Gastrocnemius medialis (tissue), 4 donors: ENCODE measurements at regions not wholly inside any gene's neighbourhood (a gene's known extent, or its start where the extent isn't known, plus 50 kb on each side); places are given as distances from the start of the nearest gene placed in this dataset.

Experiments
- ATAC-seq, 2 donors: fragments of 150-250 bp; one replicate each; pipeline ENCODE4 v1.9.1; 2016
- DNase-seq, 2 donors: peaks; one replicate each; pipeline ENCODE4 v3.0.0-alpha.2; 2019
- H3K27ac ChIP-seq, 4 donors: fragments of 200-600 bp; sonication (generic); 1 replicate in 1 of 4; 2 replicates in 3 of 4; pipeline ENCODE4 v1.5.1; 2016 to 2018; ENCODE audit warnings: mild to moderate bottlenecking in 2 of 4, moderate library complexity in 1 of 4
- H3K27me3 ChIP-seq, 3 donors: fragments of 200-600 bp; sonication (generic) in 2 of 3; 1 replicate in 1 of 3; 2 replicates in 2 of 3; pipeline versions ENCODE4 v1.5.1 to v1.6.0; 2016 to 2019; ENCODE audit warnings: mild to moderate bottlenecking in 1 of 3, moderate library complexity in 1 of 3
- H3K36me3 ChIP-seq, 2 donors: fragments of 200-600 bp; sonication (generic) in 1 of 2; one replicate each; pipeline ENCODE4 v1.5.1; 2017 to 2018
- H3K4me1 ChIP-seq, 2 donors: fragments of 200-600 bp; sonication (generic) in 1 of 2; one replicate each; pipeline ENCODE4 v1.5.1; 2016 to 2017; ENCODE audit warnings: mild to moderate bottlenecking in 2 of 2
- H3K4me3 ChIP-seq, 4 donors: fragments of 200-600 bp; sonication (generic) in 3 of 4; 1 replicate in 1 of 4; 2 replicates in 3 of 4; pipeline ENCODE4 v1.5.1; 2016 to 2019; ENCODE audit warnings: mild to moderate bottlenecking in 2 of 4
- H3K9me3 ChIP-seq, 3 donors: fragments of 200-600 bp; sonication (generic) in 2 of 3; 1 replicate in 1 of 3; 2 replicates in 2 of 3; pipeline ENCODE4 v1.5.1; 2016 to 2019
- CTCF ChIP-seq, 5 experiments: fragments of 450-650 bp in 3 of 5; fragments of 200-600 bp in 2 of 5; sonication (generic) in 2 of 5; IDR thresholded peaks in 4 of 5; conservative IDR thresholded peaks in 1 of 5; 1 replicate in 4 of 5; 2 replicates in 1 of 5; pipeline ENCODE4 v1.5.1; 2016 to 2019; ENCODE audit warnings: antibody characterized with exemption in 5 of 5, mild to moderate bottlenecking in 3 of 5, moderate library complexity in 3 of 5
- POLR2A ChIP-seq, 2 donors: fragments of 450-650 bp; IDR thresholded peaks; one replicate each; pipeline ENCODE4 v1.6.1; 2017; ENCODE audit warnings: antibody characterized with exemption in 2 of 2, mild to moderate bottlenecking in 2 of 2, moderate library complexity in 2 of 2
- in situ Hi-C, 4 donors: fragments of 200-750 bp; cut with MboI; loops; one replicate each; pipeline versions ENCODE4 v1.15.0 to v1.8.0; 2017; ENCODE audit warnings: low sequenced_read_pairs in 4 of 4
- intact Hi-C: fragments of 100-400 bp; cut with DNase I; formaldehyde crosslinking; loops from one replicate; pipeline ENCODE4 v1.15.1; 2023; ENCODE audit warnings: low total_unique reads

DNA sequence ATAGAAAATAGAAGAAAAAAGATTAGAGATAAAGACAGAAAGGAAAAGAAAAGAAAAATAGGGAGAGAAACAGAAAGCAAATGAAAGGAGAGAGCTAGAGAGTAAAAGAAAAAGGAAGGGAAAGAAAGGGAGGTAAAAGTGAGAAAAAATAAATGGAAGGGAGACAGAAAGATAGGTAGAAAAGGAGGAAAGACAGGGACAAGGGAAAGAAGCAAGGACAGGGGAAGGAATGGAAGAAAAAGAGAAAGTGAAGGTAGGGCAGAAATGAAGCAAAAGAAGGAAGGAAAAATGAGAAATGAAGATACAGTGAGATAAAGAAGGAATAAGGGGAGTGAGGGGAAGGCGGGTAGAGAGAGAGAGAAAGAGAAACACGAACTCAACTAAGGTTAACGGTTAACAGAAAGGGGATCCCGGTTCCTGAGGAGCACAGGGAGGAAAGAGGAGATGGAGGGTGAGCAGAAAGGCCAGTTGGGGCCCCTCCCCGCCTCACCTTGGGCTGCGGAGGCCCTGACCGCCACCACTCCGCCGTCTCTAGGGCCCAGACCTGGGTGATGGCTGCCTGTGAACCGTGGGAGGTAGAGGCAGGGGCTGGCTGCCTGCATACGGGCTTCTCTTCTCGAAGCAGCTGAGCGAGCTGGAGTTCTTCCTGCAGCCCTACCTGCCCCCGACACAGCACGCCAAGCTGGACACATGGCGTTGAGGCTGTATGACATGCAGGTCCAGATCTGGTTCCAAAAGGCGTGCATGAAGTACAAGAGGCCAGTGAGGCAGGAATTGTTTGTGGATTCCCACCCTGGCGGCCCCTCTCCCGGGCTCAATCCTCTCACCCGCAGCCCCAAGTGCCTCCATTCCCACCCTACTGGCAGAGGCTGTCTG lies 59.5 kb downstream of the SMUG1 start:
- intact Hi-C loops (no loop called here), in situ Hi-C loops (no loop called here)
- Histone ChIP-seq H3K4me3 (no peak overlapping the region), H3K4me1 (peaks cover 6 to 15% of the 10 kb centered on the region in 2 donors), H3K27me3 (peaks cover 25 to 35% (median 30%) of the 10 kb centered on the region in 3 donors), H3K27ac (no peak overlapping the region), H3K36me3 (no peaks in the 10 kb centered on the region), H3K9me3 (no peaks in the 10 kb centered on the region)
- TF ChIP-seq CTCF (IDR thresholded peaks at IDR 0.05 in 4 of 5, conservative IDR thresholded peaks at IDR 0.05 in 1 of 5) (no peak), POLR2A (IDR thresholded peaks at IDR 0.05) (no peak)
- DNase-seq: no peak
- no peak for ATAC-seq
